HFFc6 (cell line): ENCODE measurements at regions not wholly inside any gene's neighbourhood (a gene's known extent, or its start where the extent isn't known, plus 50 kb on each side); places are given as distances from the start of the nearest gene placed in this dataset.

Source experiments
- DNase-seq: peaks from one replicate; pipeline ENCODE4 v3.0.0-alpha.2; 2018
- H3K27ac Mint-ChIP-seq: 2 replicates; pipeline ENCODE4 v1.8.0; 2020; ENCODE audit warnings: mild to moderate bottlenecking, mixed read lengths
- H3K27me3 Mint-ChIP-seq: 2 replicates; pipeline ENCODE4 v1.8.0; 2021; ENCODE audit warnings: mild to moderate bottlenecking, moderate library complexity, mixed read lengths; ENCODE audit not compliant: insufficient read depth
- H3K36me3 Mint-ChIP-seq: 2 replicates; pipeline ENCODE4 v1.8.0; 2021; ENCODE audit warnings: low read depth, mixed read lengths
- H3K4me1 Mint-ChIP-seq: 2 replicates; pipeline ENCODE4 v1.8.0; 2020; ENCODE audit warnings: low read depth, mixed read lengths
- H3K4me3 Mint-ChIP-seq: 2 replicates; pipeline ENCODE4 v1.8.0; 2020; ENCODE audit warnings: mild to moderate bottlenecking, moderate library complexity, mixed read lengths
- H3K9me3 Mint-ChIP-seq: 2 replicates; pipeline ENCODE4 v1.8.0; 2020; ENCODE audit warnings: mild to moderate bottlenecking, mixed read lengths
- TF ChIP-seq, protein P1 (sequence below): fragments of 200-600 bp; sonication (generic); IDR thresholded peaks from 2 replicates; pipeline ENCODE4 v1.5.0; 2021; ENCODE audit warnings: antibody characterized with exemption, mild to moderate bottlenecking

DNA sequence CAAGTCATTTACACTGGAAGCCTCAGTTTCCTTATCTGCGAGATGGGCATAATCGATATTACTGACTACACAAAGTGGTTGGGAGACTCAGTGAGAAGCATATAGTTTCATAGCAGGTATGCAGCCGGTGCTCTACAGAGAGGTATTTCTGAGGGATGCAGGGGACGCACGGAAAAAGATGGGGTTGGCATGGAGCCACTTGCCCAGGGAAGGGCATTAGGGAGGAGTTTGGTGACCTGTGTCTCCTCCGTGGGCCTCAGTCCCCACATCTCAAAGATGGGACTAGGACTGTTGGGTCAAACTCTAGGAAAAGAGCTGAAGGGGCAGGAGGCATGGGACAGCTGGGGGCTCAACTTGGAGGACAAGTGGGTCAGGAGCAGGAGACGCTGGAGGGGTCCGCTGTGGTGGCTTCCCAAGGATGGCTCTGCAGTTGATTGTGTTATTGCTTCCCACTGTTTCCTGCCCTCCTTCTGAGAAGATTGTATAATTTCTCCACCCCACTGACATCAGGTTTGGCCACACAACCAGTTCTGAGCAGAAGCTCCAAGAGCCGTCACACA lies 158.6 kb upstream of the ALDH1B1 start:
- Mint-ChIP-seq H3K4me3 (no peak overlapping the region), H3K36me3 (no peaks in the 10 kb centered on the region), H3K4me1 (no peaks in the 10 kb centered on the region), H3K27ac (no peak overlapping the region), H3K9me3 (no peaks in the 10 kb centered on the region), H3K27me3 (peaks cover 50% of the 10 kb centered on the region)
- TF ChIP-seq, protein P1, sequence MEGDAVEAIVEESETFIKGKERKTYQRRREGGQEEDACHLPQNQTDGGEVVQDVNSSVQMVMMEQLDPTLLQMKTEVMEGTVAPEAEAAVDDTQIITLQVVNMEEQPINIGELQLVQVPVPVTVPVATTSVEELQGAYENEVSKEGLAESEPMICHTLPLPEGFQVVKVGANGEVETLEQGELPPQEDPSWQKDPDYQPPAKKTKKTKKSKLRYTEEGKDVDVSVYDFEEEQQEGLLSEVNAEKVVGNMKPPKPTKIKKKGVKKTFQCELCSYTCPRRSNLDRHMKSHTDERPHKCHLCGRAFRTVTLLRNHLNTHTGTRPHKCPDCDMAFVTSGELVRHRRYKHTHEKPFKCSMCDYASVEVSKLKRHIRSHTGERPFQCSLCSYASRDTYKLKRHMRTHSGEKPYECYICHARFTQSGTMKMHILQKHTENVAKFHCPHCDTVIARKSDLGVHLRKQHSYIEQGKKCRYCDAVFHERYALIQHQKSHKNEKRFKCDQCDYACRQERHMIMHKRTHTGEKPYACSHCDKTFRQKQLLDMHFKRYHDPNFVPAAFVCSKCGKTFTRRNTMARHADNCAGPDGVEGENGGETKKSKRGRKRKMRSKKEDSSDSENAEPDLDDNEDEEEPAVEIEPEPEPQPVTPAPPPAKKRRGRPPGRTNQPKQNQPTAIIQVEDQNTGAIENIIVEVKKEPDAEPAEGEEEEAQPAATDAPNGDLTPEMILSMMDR: no peak
- DNase-seq: no peak

DNA sequence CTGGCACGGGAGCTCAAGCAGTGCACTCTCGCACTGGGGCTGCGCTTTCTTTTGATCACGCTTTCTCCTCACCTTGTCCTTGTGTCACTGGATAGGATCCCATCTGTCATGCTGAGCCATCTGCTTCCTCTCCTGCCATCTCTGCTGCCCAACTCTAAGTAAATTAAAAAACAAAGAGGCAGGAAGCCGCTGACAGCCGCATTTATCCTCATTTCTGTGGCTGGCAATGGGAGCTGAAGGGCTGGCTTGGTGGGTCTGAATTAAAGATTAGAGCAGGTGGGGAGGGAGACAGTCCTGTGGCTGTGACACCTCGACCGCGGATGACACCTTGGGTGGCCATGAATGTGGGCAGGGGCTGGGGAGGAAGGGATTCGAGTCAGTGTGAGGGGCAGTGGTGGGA lies 159.2 kb upstream of the ALDH1B1 start:
- Mint-ChIP-seq H3K27ac (no peak overlapping the region), H3K36me3 (no peaks in the 10 kb centered on the region), H3K27me3 (peaks cover 51% of the 10 kb centered on the region), H3K4me3 (no peak overlapping the region), H3K4me1 (no peaks in the 10 kb centered on the region), H3K9me3 (no peaks in the 10 kb centered on the region)
- TF ChIP-seq, protein P1: no peak
- DNase-seq: no peak

DNA sequence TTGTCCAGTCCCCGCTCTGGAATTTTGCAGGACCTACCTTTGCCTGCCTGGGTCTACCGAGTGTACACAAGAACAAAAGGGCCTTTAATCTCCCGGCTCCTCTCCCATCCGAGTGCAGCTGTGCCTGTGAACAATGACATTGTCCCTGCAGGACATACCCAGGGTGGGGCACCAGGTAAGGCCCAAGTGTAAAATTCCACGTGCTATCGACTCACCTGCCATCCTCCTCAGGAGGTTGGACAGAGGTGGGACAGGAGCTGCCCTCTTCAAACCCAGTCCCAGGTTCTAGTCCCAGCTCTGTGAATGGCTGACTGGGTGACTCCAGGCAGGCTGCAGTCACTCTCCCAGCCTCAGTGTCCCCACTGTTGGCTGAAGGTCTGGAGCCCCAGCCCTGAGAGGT lies 159.6 kb upstream of the ALDH1B1 start:
- Mint-ChIP-seq H3K4me1 (no peaks in the 10 kb centered on the region), H3K9me3 (no peaks in the 10 kb centered on the region), H3K4me3 (no peak overlapping the region), H3K27me3 (peaks cover 51% of the 10 kb centered on the region), H3K27ac (no peak overlapping the region), H3K36me3 (no peaks in the 10 kb centered on the region)
- DNase-seq: no peak
- TF ChIP-seq, protein P1: no peak

DNA sequence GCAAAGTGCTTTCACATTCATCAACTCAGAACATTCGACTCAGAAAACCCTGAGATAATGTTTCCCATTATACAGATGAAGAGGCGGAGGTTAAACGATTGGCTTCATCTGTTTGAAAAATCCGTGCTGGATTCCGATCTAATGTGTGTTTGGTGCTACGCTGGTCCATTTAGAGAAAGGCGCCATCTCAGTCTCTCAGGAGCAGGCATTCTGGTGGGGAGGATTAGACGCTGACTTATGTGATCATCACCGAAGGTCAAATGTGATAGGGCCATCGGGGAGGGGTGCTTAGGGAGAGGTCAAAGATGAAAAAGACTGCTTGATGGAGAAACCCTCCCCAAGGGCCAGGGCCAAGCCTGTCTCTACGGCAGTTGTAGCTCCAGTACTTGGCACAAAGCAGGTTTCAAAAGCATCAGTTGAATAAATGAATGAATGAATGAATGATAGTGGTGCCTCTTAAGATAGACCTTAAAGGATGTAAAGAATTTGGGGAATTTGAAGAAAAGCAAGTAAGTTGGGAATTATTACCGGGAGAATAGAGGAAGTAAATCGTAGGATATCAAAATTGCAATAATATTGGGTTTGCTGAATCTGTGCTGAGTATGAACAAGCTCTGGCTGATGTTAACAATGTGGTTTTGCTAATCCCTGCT lies 160.6 kb upstream of the SHB start:
- no peak overlapping the region for H3K27ac Mint-ChIP-seq
- no peak overlapping the region for H3K4me3 Mint-ChIP-seq
- TF ChIP-seq, protein P1: no peak
- H3K9me3 Mint-ChIP-seq: no peaks in the 10 kb centered on the region
- no peaks in the 10 kb centered on the region for H3K36me3 Mint-ChIP-seq
- H3K27me3 Mint-ChIP-seq: peaks cover 59% of the 10 kb centered on the region
- no peak for DNase-seq
- H3K4me1 Mint-ChIP-seq: peaks cover 16% of the 10 kb centered on the region

DNA sequence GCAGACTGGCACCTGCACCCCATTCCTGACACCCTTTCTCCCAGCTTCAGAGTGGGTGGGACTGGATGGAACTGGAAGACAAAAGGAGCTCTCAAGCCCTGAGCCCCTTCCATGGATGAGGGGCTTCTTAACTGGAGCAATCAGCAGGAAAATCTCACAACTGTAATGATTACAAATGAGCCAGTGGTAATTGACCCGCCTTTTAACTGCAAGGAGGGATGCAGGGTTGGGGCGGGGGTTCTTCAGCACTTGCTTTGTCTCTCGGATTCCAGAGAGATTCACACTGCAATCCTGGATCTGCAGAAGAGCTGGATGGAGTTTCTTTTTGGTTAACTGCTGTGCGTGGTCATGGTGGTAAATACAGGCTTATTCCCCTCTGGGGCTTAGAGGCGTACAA lies 160.1 kb upstream of the SHB start:
- H3K4me1 Mint-ChIP-seq: peaks cover 16% of the 10 kb centered on the region
- H3K9me3 Mint-ChIP-seq: no peaks in the 10 kb centered on the region
- no peak overlapping the region for H3K4me3 Mint-ChIP-seq
- TF ChIP-seq, protein P1: no peak
- no peak for DNase-seq
- peaks cover 55% of the 10 kb centered on the region for H3K27me3 Mint-ChIP-seq
- no peaks in the 10 kb centered on the region for H3K36me3 Mint-ChIP-seq
- H3K27ac Mint-ChIP-seq: no peak overlapping the region
